Thyroid gland (tissue), 4 donors: ENCODE measurements at regions not wholly inside any gene's neighbourhood (a gene's known extent, or its start where the extent isn't known, plus 50 kb on each side); places are given as distances from the start of the nearest gene placed in this dataset.
"Not testable (repeated sequence)": the region's sequence is repeated elsewhere in the genome, so short reads cannot be mapped to it uniquely, and the experiment has no call there.

ENCODE experiments used
- DNase-seq, 2 donors: peaks; one replicate each; pipeline ENCODE4 v3.0.0-alpha.2; 2019
- H3K27ac ChIP-seq, 3 donors: fragments of 200-600 bp; sonication (generic); 1 replicate in 2 of 3; 2 replicates in 1 of 3; pipeline ENCODE4 v1.5.1; 2016 to 2019; ENCODE audit warnings: mild to moderate bottlenecking in 1 of 3, moderate library complexity in 1 of 3
- H3K27me3 ChIP-seq: fragments of 200-600 bp; sonication (generic); one replicate; pipeline ENCODE4 v1.5.1; 2019
- H3K36me3 ChIP-seq, 2 donors: fragments of 200-600 bp; sonication (generic); one replicate each; pipeline ENCODE4 v1.5.1; 2016 to 2019
- H3K4me1 ChIP-seq, 2 donors: fragments of 200-600 bp; sonication (generic); one replicate each; pipeline ENCODE4 v1.5.1; 2017 to 2019
- H3K4me3 ChIP-seq, 3 donors: fragments of 200-600 bp; sonication (generic); replicated peaks in 1 of 3; 1 replicate in 2 of 3; 2 replicates in 1 of 3; pipeline ENCODE4 v1.5.1; 2016; ENCODE audit warnings: mild to moderate bottlenecking in 1 of 3
- H3K9me3 ChIP-seq: fragments of 200-600 bp; sonication (generic); one replicate; pipeline ENCODE4 v1.5.1; 2017
- CTCF ChIP-seq, 6 experiments: fragments of 200-600 bp in 3 of 6; fragments of 450-650 bp in 3 of 6; sonication (generic) in 3 of 6; IDR thresholded peaks; one replicate each; pipeline ENCODE4 v1.5.1; 2016 to 2019; ENCODE audit warnings: antibody characterized with exemption in 6 of 6, mild to moderate bottlenecking in 2 of 6, inconsistent platforms in 1 of 6, moderate library complexity in 1 of 6
- POLR2A ChIP-seq, 2 donors: fragments of 450-650 bp; IDR thresholded peaks; one replicate each; pipeline ENCODE4 v1.6.1; 2017; ENCODE audit warnings: antibody characterized with exemption in 2 of 2, mild to moderate bottlenecking in 2 of 2, moderate library complexity in 1 of 2
- WGBS, 2 donors: methylation state at CpG; one replicate each; pipeline ENCODE4 v1.1.5; 2017; 5-methylcytosine and 5-hydroxymethylcytosine counted together
- intact Hi-C: fragments of 100-400 bp; cut with DNase I; formaldehyde crosslinking; loops from one replicate; pipeline ENCODE4 v1.15.1; 2023

GRCh38 chr20:24850176-24850575 is 98.9 kb upstream of the CST7 start:
- no peak for DNase-seq
- no peak overlapping the region for H3K4me3 ChIP-seq
- H3K36me3 ChIP-seq: no peaks in the 10 kb centered on the region
- no peak overlapping the region for H3K27ac ChIP-seq
- no peaks in the 10 kb centered on the region for H3K27me3 ChIP-seq
- H3K4me1 ChIP-seq: no peaks in the 10 kb centered on the region
- intact Hi-C loops: no loop called here
- H3K9me3 ChIP-seq: no peaks in the 10 kb centered on the region
- TF ChIP-seq POLR2A (IDR thresholded peaks at IDR 0.05) (no peak), CTCF (IDR thresholded peaks at IDR 0.05) (no peak)
- 85 to 91% methylated on average over 5 of the region's 5 CpGs for WGBS, 2 donors

GRCh38 chr20:24851346-24852019 is 97.6 kb upstream of the CST7 start:
- 89 to 98% methylated on average over 3 of the region's 3 CpGs for WGBS, 2 donors
- no peaks in the 10 kb centered on the region for H3K4me1 ChIP-seq
- no peak for TF ChIP-seq CTCF (IDR thresholded peaks at IDR 0.05)
- no peak for TF ChIP-seq POLR2A (IDR thresholded peaks at IDR 0.05)
- no peaks in the 10 kb centered on the region for H3K27me3 ChIP-seq
- intact Hi-C loops: no loop called here
- no peaks in the 10 kb centered on the region for H3K9me3 ChIP-seq
- H3K4me3 ChIP-seq: no peak overlapping the region
- H3K36me3 ChIP-seq: no peaks in the 10 kb centered on the region
- no peak overlapping the region for H3K27ac ChIP-seq
- DNase-seq: no peak

- TF ChIP-seq POLR2A (IDR thresholded peaks at IDR 0.05) (no peak), CTCF (IDR thresholded peaks at IDR 0.05) (no peak)
- Histone ChIP-seq H3K4me3 (no peak overlapping the region), H3K27ac (no peak overlapping the region), H3K4me1 (no peaks in the 10 kb centered on the region), H3K9me3 (no peaks in the 10 kb centered on the region), H3K36me3 (no peaks in the 10 kb centered on the region), H3K27me3 (no peaks in the 10 kb centered on the region)
- no peak for DNase-seq
- WGBS, 2 donors: 66 to 67% methylated on average over 1 of the region's 1 CpG
- intact Hi-C loops: no loop called here
These were observed 95.2 kb upstream of the CST7 start for GRCh38 chr20:24853916-24854315.

- Histone ChIP-seq H3K4me3 (no peak overlapping the region), H3K9me3 (no peaks in the 10 kb centered on the region), H3K27ac (no peak overlapping the region), H3K36me3 (no peaks in the 10 kb centered on the region), H3K27me3 (no peaks in the 10 kb centered on the region), H3K4me1 (no peaks in the 10 kb centered on the region)
- TF ChIP-seq POLR2A (IDR thresholded peaks at IDR 0.05): no peak
- no peak for TF ChIP-seq CTCF (IDR thresholded peaks at IDR 0.05)
- 95 to 100% methylated on average over 1 of the region's 1 CpG for WGBS, 2 donors
- intact Hi-C loops: no loop called here
- no peak for DNase-seq
These were observed 93.2 kb upstream of the CST7 start for GRCh38 chr20:24855848-24856247.

GRCh38 chr20:24858500-24858899 is 90.6 kb upstream of the CST7 start:
- H3K4me3 ChIP-seq, H3K4me1 ChIP-seq, H3K27ac ChIP-seq, intact Hi-C loops, H3K9me3 ChIP-seq, H3K36me3 ChIP-seq, H3K27me3 ChIP-seq, DNase-seq: not testable (repeated sequence)
- 88 to 95% methylated on average over 9 of the region's 9 CpGs for WGBS, 2 donors
